GM12878 (cell line): ENCODE measurements at regions not wholly inside any gene's neighbourhood (a gene's known extent, or its start where the extent isn't known, plus 50 kb on each side); places are given as distances from the start of the nearest gene placed in this dataset.

Experiments used
- ATAC-seq: fragments of 200-7000 bp; cut with Tn5 transposase; 3 replicates; pipeline ENCODE4 v1.9.1; 2020; ENCODE audit warnings: mild to moderate bottlenecking, moderate library complexity
- BruUV-seq: library from RNA; stranded (reverse); fragments of 400-500 nt; replicated peaks from 2 replicates; lab custom pipeline; 2021; lab: Mats Ljungman, UMichigan
- CTCF ChIA-PET: fragments of 300-600 bp; sonication (Branson Sonifier 250); formaldehyde crosslinking; extraction: SDS; loops from one replicate; lab custom pipeline; 2021; ENCODE audit warnings: inconsistent platforms; lab: Yijun Ruan, JAX
- POLR2A ChIA-PET: fragments of 350-600 bp; formaldehyde crosslinking; extraction: SDS; loops from one replicate; lab custom pipeline; 2021; ENCODE audit warnings: inconsistent platforms; lab: Charles Lee
- RAD21 ChIA-PET: fragments of 300-600 bp; sonication (Branson Sonifier 250); formaldehyde crosslinking; loops from one replicate; lab custom pipeline; 2023; ENCODE audit warnings: antibody characterized with exemption; ENCODE audit not compliant: unreplicated experiment; lab: Charles Lee
- SMC1A ChIA-PET: fragments of 300-600 bp; sonication (Branson Sonifier 250); formaldehyde crosslinking; loops from one replicate; lab custom pipeline; 2023; ENCODE audit not compliant: unreplicated experiment, uncharacterized antibody; lab: Charles Lee
- DNase-seq: peaks from one replicate; pipeline ENCODE4 v3.0.0-alpha.2; 2011; ENCODE audit warnings: low read depth, low spot score
- FAIRE-seq: peaks from 3 replicates; lab custom pipeline; 2011; peaks lifted over from hg19 to GRCh38; lab: Jason Lieb, UNC
- H2AFZ ChIP-seq: 2 replicates; pipeline ENCODE4 v1.6.0; 2011; ENCODE audit warnings: low read depth, low read length, control low read depth; ENCODE audit not compliant: control insufficient read depth
- H3K27ac ChIP-seq: 2 replicates; pipeline ENCODE4 v1.5.1; 2011; ENCODE audit warnings: control low read depth; ENCODE audit not compliant: control insufficient read depth, insufficient read depth
- H3K27me3 ChIP-seq, 2 experiments: replicated peaks in 1 of 2; 2 replicates each; pipeline versions ENCODE4 v1.6.0 to v1.6.1; 2011; ENCODE audit warnings: low read length in 1 of 2; ENCODE audit not compliant: control insufficient read depth in 2 of 2, insufficient read depth in 2 of 2
- H3K36me3 ChIP-seq, 2 experiments: 2 replicates each; pipeline ENCODE4 v1.5.1; 2011; ENCODE audit warnings: low read length in 1 of 2; ENCODE audit not compliant: control insufficient read depth in 2 of 2, insufficient read depth in 2 of 2
- H3K4me1 ChIP-seq: 2 replicates; pipeline ENCODE4 v1.6.1; 2011; ENCODE audit warnings: mild to moderate bottlenecking, low read length, moderate library complexity, mixed read lengths; ENCODE audit not compliant: control insufficient read depth, insufficient read depth
- H3K4me2 ChIP-seq: 2 replicates; pipeline ENCODE4 v1.6.0; 2011; ENCODE audit warnings: control low read depth; ENCODE audit not compliant: control insufficient read depth, insufficient read depth
- H3K4me3 ChIP-seq: fragments of 200-600 bp; sonication (generic); 2 replicates; pipeline ENCODE4 v1.5.1; 2016
- H3K79me2 ChIP-seq: 2 replicates; pipeline ENCODE4 v1.6.0; 2011; ENCODE audit warnings: low read length; ENCODE audit not compliant: control insufficient read depth, insufficient read depth
- H3K9ac ChIP-seq: 2 replicates; pipeline ENCODE4 v1.8.0; 2011; ENCODE audit warnings: low read length, control low read depth, mixed read lengths; ENCODE audit not compliant: control insufficient read depth, insufficient read depth
- H3K9me3 ChIP-seq: replicated peaks from 3 replicates; pipeline ENCODE4 v1.5.1; 2011; ENCODE audit warnings: mild to moderate bottlenecking, low read length; ENCODE audit not compliant: control insufficient read depth, insufficient read depth
- H4K20me1 ChIP-seq: 2 replicates; pipeline ENCODE4 v1.6.0; 2011; ENCODE audit not compliant: control insufficient read depth, insufficient read depth
- CHD2 ChIP-seq: IDR thresholded peaks from 2 replicates; pipeline ENCODE4 v1.6.1; 2011; ENCODE audit warnings: low read depth, low read length, improper control_type of control experiment, borderline replicate concordance
- GABPA ChIP-seq: IDR thresholded peaks from 2 replicates; pipeline ENCODE4 v1.6.1; 2014; ENCODE audit warnings: antibody characterized with exemption, low read depth, mild to moderate bottlenecking, inconsistent platforms
- JUND ChIP-seq: IDR thresholded peaks from 2 replicates; pipeline ENCODE4 v1.6.1; 2012; ENCODE audit warnings: low read depth, mild to moderate bottlenecking, low read length, improper control_type of control experiment, moderate library complexity
- LARP7 ChIP-seq: fragments of 450-650 bp; IDR thresholded peaks from 2 replicates; pipeline ENCODE4 v1.6.1; 2017; ENCODE audit warnings: mild to moderate bottlenecking
- MYB ChIP-seq: fragments of 150-350 bp; IDR thresholded peaks from 2 replicates; pipeline ENCODE4 v1.6.1; 2014; ENCODE audit warnings: mild to moderate bottlenecking, low read depth, low read length, borderline replicate concordance
- NFYA ChIP-seq: IDR thresholded peaks from 2 replicates; pipeline ENCODE4 v1.6.1; 2011; ENCODE audit warnings: low read depth, mild to moderate bottlenecking, low read length, improper control_type of control experiment, borderline replicate concordance
- NR2C2 ChIP-seq: IDR thresholded peaks from 2 replicates; pipeline ENCODE4 v1.6.1; 2011; ENCODE audit warnings: borderline replicate concordance, low read depth; ENCODE audit not compliant: control insufficient read depth, insufficient read length
- POLR2AphosphoS2 ChIP-seq: IDR thresholded peaks from 2 replicates; pipeline ENCODE4 v1.6.1; 2011; ENCODE audit warnings: low read depth, mild to moderate bottlenecking, low read length, improper control_type of control experiment, moderate library complexity
- SMAD5 ChIP-seq: IDR thresholded peaks from 2 replicates; pipeline ENCODE4 v1.6.1; 2016; ENCODE audit warnings: antibody characterized with exemption, low read depth
- STAT1 ChIP-seq: fragments of 450-650 bp; conservative IDR thresholded peaks from 2 replicates; pipeline ENCODE4 v1.6.1; 2014; ENCODE audit warnings: antibody characterized with exemption, mild to moderate bottlenecking
- ZNF217 ChIP-seq: fragments of 450-650 bp; IDR thresholded peaks from 2 replicates; pipeline ENCODE4 v1.6.1; 2017; ENCODE audit warnings: antibody characterized with exemption, mild to moderate bottlenecking
- ZSCAN29 ChIP-seq: fragments of 450-650 bp; IDR thresholded peaks from 2 replicates; pipeline ENCODE4 v1.6.1; 2017; ENCODE audit warnings: mild to moderate bottlenecking, moderate library complexity
- WGBS: methylation state at CpG from one replicate; pipeline ENCODE4 v1.1.6; 2016; ENCODE audit warnings: low lambda C conversion rate; ENCODE audit not compliant: insufficient replicate concordance, insufficient coverage; ENCODE audit errors: missing lambda C conversion rate; 5-methylcytosine and 5-hydroxymethylcytosine counted together
- in situ Hi-C: fragments of 300-500 bp; cut with MboI; formaldehyde crosslinking; loops from 9 replicates; pipeline ENCODE4 v1.14.3; 2018; ENCODE audit warnings: mixed read lengths
- intact Hi-C: fragments of 100-400 bp; cut with micrococcal nuclease; formaldehyde crosslinking; loops from one replicate; pipeline ENCODE4 v1.14.2; 2022; ENCODE audit not compliant: unreplicated experiment
- TF ChIP-seq, protein P1 (sequence below): fragments of 450-650 bp; IDR thresholded peaks from 2 replicates; pipeline ENCODE4 v1.6.1; 2017; ENCODE audit warnings: borderline replicate concordance
- TF ChIP-seq, protein P2 (sequence below), 3 experiments: IDR thresholded peaks in 2 of 3; conservative IDR thresholded peaks in 1 of 3; 2 replicates each; pipeline ENCODE4 v1.5.1; 2011; ENCODE audit warnings: low read depth in 3 of 3, low read length in 3 of 3, mild to moderate bottlenecking in 3 of 3, control low read depth in 2 of 3, moderate library complexity in 2 of 3, inconsistent platforms in 1 of 3, mixed read lengths in 1 of 3; ENCODE audit not compliant: control insufficient read depth in 2 of 3, insufficient read depth in 1 of 3; ENCODE audit errors: extremely low read depth in 1 of 3

DNA sequence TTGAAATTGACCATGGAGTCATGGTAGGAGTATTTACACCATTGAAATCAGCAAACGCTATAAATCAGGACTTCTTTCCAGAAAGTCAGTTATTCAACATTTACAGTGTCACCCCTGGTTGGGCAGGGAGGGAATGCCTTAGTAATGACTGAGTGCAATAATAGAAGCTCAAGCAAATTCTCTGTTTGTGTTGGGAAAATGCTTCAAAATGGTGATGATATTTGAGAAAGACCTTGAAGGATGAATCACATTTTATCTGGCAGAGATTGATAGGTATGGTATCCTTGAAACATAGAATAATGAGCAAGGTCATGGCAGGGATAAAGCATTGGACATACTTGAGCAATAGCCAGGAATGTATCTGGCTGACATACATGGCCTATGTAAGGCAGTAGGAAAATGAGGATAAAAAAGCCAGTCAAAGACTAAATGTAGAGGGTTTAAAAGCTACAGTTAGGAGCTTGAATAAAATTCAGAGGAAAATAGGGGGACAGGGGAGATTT, 248.7 kb downstream of the FMR1NB start:
- Histone ChIP-seq H3K79me2 (no peaks in the 10 kb centered on the region), H3K36me3 (no peaks in the 10 kb centered on the region), H3K9ac (no peak overlapping the region), H3K9me3 (no peaks in the 10 kb centered on the region), H4K20me1 (no peaks in the 10 kb centered on the region), H2AFZ (no peak overlapping the region), H3K27ac (no peak overlapping the region), H3K4me3 (no peak overlapping the region), H3K4me1 (no peaks in the 10 kb centered on the region), H3K4me2 (no peak overlapping the region), H3K27me3 (no peaks in the 10 kb centered on the region)
- in situ Hi-C loops (no loop called here), intact Hi-C loops (no loop called here)
- DNase-seq = no peak
- ChIA-PET RAD21 (no interaction called here), SMC1A (no interaction called here), POLR2A (interaction anchor here (0.5 kb wide), 1 partner anchor 15 kb away, joined by 4 read pairs; no protein-coding TSS in a partner anchor), CTCF (no interaction called here)
- WGBS = 0% methylated on average over 1 of the region's 1 CpG
- BruUV-seq = no TSS peak
- no peak for TF ChIP-seq STAT1
- FAIRE-seq = no peak
- no peak for ATAC-seq

DNA sequence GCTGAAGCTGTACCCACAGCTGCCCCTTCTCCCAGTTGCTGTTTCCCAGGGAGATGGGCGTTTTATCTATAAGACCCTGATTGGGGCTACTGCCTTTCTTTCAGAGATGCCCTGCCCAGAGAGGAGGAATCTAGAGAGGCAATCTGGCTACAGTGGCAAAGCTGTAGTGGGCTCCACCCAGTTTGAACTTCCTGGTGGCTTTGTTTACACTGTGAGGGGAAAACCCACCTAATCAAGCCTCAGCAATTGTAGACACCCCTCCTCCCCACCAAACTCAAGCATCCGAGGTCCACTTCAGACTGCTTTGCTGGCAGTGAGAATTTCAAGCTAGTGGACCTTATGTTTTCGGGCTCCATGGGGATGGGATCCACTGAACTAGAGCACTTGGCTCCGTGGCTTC, 240.4 kb upstream of the AFF2 start:
- no peaks in the 10 kb centered on the region for H3K4me1 ChIP-seq
- CTCF ChIA-PET = no interaction called here
- no peak overlapping the region for H3K9ac ChIP-seq
- POLR2A ChIA-PET = no interaction called here
- H3K79me2 ChIP-seq = no peaks in the 10 kb centered on the region
- WGBS = 0% methylated on average over 4 of the region's 4 CpGs
- H3K27ac ChIP-seq = no peak overlapping the region
- RAD21 ChIA-PET = no interaction called here
- H3K9me3 ChIP-seq = no peaks in the 10 kb centered on the region
- SMC1A ChIA-PET = no interaction called here
- no peak for DNase-seq
- intact Hi-C loops (no loop called here), in situ Hi-C loops (no loop called here)
- H3K4me2 ChIP-seq = no peak overlapping the region
- no peak for ATAC-seq
- no peak for TF ChIP-seq NFYA
- TF ChIP-seq CHD2 = no peak
- TF ChIP-seq, protein P1, sequence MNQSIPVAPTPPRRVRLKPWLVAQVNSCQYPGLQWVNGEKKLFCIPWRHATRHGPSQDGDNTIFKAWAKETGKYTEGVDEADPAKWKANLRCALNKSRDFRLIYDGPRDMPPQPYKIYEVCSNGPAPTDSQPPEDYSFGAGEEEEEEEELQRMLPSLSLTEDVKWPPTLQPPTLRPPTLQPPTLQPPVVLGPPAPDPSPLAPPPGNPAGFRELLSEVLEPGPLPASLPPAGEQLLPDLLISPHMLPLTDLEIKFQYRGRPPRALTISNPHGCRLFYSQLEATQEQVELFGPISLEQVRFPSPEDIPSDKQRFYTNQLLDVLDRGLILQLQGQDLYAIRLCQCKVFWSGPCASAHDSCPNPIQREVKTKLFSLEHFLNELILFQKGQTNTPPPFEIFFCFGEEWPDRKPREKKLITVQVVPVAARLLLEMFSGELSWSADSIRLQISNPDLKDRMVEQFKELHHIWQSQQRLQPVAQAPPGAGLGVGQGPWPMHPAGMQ = no peak
- TF ChIP-seq, protein P2, sequence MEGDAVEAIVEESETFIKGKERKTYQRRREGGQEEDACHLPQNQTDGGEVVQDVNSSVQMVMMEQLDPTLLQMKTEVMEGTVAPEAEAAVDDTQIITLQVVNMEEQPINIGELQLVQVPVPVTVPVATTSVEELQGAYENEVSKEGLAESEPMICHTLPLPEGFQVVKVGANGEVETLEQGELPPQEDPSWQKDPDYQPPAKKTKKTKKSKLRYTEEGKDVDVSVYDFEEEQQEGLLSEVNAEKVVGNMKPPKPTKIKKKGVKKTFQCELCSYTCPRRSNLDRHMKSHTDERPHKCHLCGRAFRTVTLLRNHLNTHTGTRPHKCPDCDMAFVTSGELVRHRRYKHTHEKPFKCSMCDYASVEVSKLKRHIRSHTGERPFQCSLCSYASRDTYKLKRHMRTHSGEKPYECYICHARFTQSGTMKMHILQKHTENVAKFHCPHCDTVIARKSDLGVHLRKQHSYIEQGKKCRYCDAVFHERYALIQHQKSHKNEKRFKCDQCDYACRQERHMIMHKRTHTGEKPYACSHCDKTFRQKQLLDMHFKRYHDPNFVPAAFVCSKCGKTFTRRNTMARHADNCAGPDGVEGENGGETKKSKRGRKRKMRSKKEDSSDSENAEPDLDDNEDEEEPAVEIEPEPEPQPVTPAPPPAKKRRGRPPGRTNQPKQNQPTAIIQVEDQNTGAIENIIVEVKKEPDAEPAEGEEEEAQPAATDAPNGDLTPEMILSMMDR (IDR thresholded peaks at IDR 0.05 in 2 of 3, conservative IDR thresholded peaks at IDR 0.05 in 1 of 3; ENCODE audit: control insufficient read depth in 2 of 3, extremely low read depth in 1 of 3, insufficient read depth in 1 of 3, low read depth in 3 of 3, low read length in 3 of 3) = no peak
- no peak for TF ChIP-seq ZSCAN29
- no peak for TF ChIP-seq LARP7
- no peak for TF ChIP-seq ZNF217
- no peak for TF ChIP-seq SMAD5
- no peak for TF ChIP-seq GABPA
- no peak for TF ChIP-seq NR2C2
- no peak for TF ChIP-seq JUND
- TF ChIP-seq POLR2AphosphoS2 = no peak
- TF ChIP-seq MYB = no peak
- TF ChIP-seq, all 136 proteins: peak for 0
- BruUV-seq = no TSS peak
- H4K20me1 ChIP-seq = no peaks in the 10 kb centered on the region
- no peak for FAIRE-seq
- no peaks in the 10 kb centered on the region for H3K36me3 ChIP-seq
- H3K4me3 ChIP-seq = no peak overlapping the region
- H3K27me3 ChIP-seq = no peaks in the 10 kb centered on the region
- no peak overlapping the region for H2AFZ ChIP-seq
